Esophagus mucosa (tissue), 1 donor: ENCODE measurements at regions not wholly inside any gene's neighbourhood (a gene's known extent, or its start where the extent isn't known, plus 50 kb on each side); places are given as distances from the start of the nearest gene placed in this dataset.

Experiments
- ATAC-seq: fragments of 200-7000 bp; cut with Tn5 transposase; one replicate; pipeline ENCODE4 v1.9.1; 2020
- donor health status: DM: yes; HTN: yes; CAD: no.

- peak; percentile 37 for ATAC-seq
Measured at GRCh38 chr17:34703533-34703932, 124.2 kb downstream of the TMEM132E start.

GRCh38 chr17:34699181-34699580 is 119.8 kb downstream of the TMEM132E start:
- ATAC-seq, result no peak

- no peak for ATAC-seq
Measured at GRCh38 chr17:34692920-34693319, 113.5 kb downstream of the TMEM132E start.
